NCI-H460 (cell line): ENCODE measurements at regions not wholly inside any gene's neighbourhood (a gene's known extent, or its start where the extent isn't known, plus 50 kb on each side); places are given as distances from the start of the nearest gene placed in this dataset.
"Not testable (repeated sequence)": the region's sequence is repeated elsewhere in the genome, so short reads cannot be mapped to it uniquely, and the experiment has no call there.

Experiments
- DNase-seq: peaks from one replicate; pipeline ENCODE4 v3.0.0-alpha.2; 2016; ENCODE audit warnings: low read depth; ENCODE audit errors: extremely low read depth

GRCh38 chr1:74943046-74943445 lies 191.1 kb upstream of the LHX8 start:
- DNase-seq, result no peak

- no peak for DNase-seq
These were observed 187.8 kb upstream of the LHX8 start for GRCh38 chr1:74946388-74946787.

DNA sequence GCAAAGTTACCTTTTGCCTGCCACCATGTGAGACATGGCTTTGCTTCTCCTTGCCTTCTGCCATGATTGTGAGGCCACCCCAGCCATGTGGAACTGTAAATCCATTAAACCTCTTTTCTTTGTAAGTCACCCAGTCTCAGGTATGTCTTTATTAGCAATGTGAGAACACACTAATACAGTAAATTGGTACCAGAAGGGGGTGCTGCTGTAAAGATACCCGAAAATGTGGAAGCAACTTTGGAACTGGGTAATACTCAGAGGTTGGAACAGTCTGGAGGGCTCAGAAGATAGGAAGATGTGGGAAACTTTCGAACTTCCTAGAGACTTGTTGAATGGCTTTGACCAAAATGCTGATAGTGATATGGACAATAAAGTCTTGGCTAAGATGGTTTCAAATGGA lies 184.8 kb upstream of the LHX8 start:
- DNase-seq, result not testable (repeated sequence)

- not testable (repeated sequence) for DNase-seq
These were observed 182.2 kb upstream of the LHX8 start for GRCh38 chr1:74951981-74952380.

DNA sequence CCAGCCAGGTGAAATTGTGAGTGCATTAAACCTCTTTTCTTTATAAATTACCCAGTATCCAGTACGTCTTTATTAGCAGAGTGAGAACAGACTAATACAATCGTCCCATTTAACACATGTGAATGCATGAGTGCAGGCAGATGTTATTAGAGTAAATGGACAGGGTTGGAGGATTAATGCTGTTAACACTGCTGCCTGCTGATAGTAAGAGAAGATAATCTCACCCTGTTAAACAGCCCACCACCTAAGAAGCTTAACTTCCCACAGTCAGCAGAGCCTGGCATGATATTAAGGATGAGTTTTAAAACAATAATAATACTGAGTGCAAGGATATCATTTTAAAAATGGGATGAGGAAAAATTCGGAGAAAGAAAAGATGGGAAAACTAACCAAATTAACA lies 181.4 kb upstream of the LHX8 start:
- no peak for DNase-seq

GRCh38 chr1:74953622-74954021 lies 180.6 kb upstream of the LHX8 start:
- DNase-seq, result no peak

GRCh38 chr1:74963120-74963519 lies 171.1 kb upstream of the LHX8 start:
- DNase-seq, result no peak

DNA sequence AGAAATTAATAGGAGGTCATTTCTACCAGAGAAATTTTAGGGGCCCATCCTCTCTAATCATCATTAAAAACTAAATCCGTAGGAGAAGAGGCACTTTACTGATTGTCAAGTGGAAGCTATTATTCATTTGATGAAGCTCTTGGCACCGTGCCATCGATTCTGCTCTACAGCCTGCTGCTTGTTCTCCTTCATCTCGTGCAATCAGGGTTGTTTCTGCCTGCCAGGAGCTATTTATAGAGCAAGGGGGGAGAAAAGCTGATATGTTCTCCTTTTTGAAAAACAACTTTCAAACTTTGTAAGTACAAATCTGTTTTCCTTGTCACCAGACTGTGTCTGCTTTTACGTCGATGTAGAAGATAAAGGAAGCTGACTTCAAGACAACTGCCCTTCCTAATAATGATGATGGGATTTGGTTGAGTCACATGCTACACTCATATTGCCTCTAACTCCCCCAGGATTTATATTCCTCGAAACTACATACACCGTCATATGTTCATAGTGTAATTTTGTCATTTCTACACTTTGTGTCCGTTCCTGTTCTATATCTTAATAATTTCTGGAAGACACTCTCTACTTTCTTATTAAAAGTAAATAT lies 169.6 kb upstream of the LHX8 start:
- no peak for DNase-seq

DNA sequence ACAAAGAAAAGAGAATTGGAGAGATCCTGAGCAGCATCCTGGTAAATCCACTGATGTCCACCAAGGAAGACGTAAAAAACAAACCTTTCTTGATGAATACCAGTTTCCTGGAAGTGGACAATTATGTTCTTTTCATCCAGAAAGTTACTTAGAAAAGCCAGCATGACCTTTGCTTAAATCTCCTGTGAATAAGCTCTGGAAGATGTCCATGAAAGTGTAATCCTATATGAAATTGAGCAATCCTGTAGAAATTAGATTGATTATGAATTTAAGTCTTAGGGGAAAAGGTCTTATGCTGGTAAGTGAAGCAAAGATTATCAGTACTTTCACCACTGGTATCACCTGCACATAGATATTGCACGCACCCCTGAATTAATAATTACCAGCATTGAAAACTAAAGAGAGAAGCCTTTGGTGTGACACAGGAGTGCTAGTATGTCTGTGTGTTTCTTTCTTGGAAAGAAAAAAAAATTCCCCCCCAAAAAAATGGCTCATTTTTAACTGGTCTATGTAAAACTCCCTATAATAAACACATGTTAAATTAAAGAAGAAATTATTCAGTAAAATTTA lies 164.5 kb upstream of the LHX8 start:
- DNase-seq, result no peak

DNA sequence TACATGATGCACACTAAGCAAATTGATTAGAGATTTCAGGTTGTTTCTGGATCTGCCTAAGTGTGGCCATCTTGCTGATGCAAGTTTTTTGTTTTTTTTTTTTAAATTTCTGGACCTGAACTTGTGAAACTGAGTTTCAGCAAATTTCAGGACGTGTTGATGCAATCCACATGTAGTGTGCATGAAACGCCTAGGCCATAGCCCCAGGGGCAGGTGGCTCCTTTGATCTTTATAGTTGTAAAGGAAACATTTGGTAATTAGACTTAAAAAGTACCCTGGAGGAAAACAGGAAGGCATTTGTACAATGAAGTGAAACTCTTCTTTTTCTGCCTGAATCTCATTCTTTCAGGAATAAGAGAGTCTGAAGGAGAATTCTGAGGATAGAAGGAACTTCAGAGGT lies 162.2 kb upstream of the LHX8 start:
- DNase-seq, result no peak

DNA sequence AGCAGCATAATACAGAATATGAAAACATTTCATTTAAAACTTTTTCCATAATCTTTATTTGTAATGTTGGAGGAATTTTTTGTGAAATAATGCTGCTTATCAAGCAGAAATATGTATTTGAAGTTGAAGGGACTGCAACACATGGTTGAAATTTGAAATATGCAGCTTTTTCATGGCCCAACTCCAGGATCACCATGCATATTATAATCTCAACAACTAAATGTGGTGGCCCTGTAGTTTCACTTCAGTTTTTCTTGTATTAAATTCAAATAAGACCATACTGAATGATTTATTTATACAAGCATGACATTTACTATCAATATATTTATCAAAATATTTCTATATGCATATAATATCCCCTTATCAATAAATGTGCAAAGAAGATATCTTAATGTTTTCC lies 157.7 kb upstream of the LHX8 start:
- DNase-seq, result no peak

- not testable (repeated sequence) for DNase-seq
These were observed 141.7 kb upstream of the LHX8 start for GRCh38 chr1:74992448-74992847.

DNA sequence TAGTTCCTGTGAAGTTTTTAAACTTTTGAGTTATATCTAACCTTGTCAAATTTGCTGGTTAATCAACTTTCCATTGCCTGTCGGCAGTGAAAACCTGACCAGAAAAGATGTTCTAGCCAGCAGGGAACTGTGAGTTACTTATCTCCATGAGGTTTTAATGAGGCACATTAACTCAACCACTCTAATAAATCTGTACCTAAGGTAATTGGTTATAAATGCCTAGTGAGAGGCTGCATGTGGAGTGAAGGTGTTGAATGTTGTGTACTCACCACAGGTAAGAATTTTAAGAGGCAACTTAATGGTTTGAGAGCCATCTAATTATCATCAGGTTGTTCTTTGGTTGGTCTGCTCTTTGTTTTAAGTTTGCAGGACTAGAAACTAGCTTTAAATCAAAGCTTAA lies 138.4 kb upstream of the LHX8 start:
- DNase-seq, result no peak

DNA sequence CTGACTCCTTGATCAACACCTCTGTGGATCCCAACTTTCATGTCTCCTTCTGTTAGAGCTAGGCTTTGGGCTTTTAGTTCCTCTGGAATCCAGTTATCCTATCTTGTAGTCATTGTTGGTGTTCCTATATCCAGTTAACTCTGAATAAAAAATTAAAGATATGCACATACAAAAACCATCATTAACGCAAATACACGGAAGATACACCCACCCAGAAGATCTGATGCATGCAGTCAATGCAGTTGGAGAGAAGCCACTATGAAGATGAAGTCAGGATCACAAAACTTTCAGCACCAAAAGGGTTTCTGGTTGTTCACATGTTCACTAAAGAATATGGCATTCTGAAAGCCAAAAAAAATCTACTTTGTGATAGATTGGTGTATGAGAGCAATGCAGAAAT lies 123.6 kb upstream of the LHX8 start:
- DNase-seq, result no peak

DNA sequence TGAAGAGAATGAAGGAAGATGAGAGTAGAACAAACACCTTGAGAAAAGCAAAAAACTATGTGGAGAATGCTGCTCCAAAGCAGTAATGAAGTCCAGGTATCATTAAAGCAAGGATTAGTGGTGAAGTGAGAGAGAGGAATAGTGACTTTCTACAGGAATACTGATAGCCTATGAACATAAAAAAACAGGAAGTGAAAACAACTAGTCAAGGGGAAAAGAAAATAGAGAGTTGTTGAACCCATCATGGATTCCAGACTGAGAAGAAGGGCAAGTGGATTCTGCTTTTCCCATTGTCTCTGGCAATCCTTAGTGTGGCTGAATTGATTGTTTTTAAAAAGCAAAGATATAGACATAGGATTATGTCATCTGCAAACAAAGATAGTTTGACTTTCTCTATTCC lies 119.9 kb upstream of the LHX8 start:
- no peak for DNase-seq

DNA sequence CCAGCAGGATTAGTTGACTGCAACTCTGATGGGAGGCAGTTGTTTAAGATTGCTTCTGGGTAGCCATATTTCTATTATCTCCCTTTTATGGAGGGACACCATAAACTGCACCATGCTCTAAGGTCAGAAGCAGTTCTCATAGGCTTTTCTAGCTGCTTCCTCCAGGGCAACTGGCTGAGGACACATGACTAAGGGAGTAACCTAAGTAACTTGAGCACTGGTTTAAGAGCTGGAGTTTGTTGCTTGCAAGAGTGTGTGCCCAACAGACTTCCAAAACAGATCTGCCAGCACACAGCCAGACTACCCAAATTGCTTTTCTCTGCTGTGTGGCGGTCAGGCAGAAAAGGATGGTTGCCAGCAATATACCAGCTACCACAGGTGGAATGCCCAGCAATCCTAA lies 111.2 kb upstream of the LHX8 start:
- DNase-seq, result no peak

DNA sequence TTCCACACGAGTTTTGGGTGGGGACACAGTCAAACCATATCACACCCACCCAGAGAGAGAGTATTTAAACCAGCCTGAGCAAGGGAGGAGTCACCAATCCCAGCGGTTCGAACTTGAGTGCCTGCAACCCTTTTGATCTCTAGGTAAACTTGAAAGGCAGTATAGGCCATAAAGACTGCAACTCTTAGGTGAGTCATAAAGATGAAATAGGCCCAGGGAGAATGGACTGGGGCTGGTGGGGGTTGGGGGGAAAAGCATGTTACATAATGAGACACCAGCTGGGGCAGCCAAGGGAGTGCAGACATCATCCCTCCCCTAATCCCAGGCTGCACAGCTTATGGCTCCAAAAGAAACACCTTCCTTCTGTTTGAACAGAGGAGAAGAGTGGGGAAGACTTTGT lies 99.8 kb upstream of the LHX8 start:
- DNase-seq, result no peak

DNA sequence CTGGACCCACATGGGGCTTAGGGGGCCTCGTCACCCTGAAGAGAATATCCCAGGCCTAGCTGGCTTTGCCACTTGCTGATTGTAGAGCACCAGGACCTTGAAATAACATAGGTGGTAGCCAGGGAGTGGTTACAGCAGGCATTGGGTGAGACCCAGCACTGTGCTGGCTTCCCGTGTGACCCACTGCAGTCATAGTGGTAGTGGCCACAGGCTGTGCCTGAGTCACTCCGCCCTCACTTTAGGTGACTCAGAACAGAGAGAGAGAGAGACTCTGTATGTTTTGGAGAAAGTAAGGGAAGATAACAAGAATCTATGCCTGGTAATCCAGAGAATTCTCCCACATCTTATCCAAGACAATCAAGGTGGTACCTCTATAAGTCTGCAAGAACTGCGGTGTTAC lies 98.7 kb upstream of the LHX8 start:
- DNase-seq, result no peak

- no peak for DNase-seq
These were observed 81.0 kb upstream of the LHX8 start for GRCh38 chr1:75053207-75053606.

DNA sequence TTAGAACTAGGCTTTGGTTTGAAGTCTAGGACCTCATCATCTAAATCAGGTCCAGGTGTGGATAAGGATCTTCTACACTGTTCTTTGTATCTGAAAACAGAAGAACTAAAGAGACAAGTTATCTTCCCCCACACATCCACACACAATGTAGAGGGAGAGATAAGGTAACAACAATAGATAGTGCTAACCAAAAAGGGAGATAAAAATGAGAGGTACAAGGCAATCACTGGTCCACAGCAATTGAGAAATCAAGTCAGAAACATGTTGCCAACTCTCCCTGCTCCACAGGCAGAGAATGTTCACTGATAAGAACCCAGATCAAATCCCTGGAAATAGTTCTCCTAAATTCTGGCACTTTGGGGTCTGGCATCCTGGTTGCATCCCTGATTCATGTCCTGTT lies 75.8 kb upstream of the LHX8 start:
- no peak for DNase-seq

DNA sequence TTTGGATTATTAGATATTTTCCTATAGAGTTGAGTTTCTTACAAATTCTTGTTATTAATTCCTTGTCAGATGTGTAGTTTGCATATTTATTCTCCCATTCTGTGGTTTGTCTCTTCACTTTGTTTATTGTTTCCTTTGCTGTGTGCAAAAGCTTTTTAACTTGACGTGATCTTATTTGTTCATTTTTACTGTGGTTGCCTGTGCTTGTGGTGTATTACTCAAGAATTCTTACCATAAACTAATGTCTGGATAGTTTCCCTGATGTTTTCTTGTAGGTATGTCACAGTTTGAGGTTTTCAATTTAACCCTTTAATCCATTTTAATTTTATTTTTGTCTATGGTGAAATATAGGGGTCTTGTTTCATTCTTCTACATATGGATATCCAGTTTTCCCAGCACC lies 72.1 kb upstream of the LHX8 start:
- DNase-seq, result no peak

DNA sequence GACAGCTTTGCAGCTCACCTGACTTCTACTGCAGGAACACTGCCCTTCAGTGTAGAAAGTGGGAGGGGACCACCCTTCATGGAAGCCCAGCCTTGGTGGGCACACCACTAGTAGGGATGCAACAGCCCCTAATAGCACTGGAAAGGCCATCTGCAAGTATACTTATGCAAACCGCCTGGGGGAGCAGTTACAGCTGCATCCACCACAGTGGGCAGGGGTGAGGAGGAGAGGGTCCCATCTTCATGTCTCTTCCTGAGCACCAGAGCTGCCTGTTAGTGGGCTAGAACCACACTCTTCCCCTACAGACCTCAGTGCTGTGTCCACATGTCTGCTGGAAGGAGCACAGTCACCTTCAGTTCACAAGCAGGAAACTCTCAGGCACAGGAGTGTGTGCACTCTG lies 66.2 kb upstream of the LHX8 start:
- no peak for DNase-seq

DNA sequence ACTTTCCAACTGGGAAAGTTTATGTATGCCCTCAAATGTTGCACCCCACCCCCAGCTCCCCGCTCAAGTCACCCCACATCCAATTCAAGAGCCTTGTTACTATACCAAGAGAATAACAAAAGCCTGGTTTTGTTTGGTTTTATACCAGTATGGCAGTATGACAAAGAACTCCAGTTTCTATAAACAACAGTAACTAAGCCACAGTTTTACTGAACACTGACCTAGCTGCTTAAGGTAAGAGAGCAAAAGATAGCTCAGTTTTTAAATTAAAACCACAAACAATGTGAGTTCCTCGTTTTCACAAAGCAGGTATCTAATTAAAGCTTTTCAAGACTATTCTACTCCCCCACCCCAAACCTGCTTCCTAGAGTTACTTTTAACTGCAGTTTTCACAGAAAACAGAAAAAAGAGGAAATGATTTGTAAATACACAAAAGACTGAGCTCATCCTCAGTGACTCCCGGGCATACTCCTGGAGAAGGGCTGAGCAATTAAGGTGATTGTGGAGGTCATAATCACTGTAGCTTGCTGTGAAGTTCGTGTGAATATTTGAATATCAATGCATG lies 59.3 kb upstream of the LHX8 start:
- DNase-seq, result no peak
